ENCODE measurements at regions not wholly inside any gene's neighbourhood (a gene's known extent, or its start where the extent isn't known, plus 50 kb on each side); places are given as distances from the start of the nearest gene placed in this dataset.

DNA sequence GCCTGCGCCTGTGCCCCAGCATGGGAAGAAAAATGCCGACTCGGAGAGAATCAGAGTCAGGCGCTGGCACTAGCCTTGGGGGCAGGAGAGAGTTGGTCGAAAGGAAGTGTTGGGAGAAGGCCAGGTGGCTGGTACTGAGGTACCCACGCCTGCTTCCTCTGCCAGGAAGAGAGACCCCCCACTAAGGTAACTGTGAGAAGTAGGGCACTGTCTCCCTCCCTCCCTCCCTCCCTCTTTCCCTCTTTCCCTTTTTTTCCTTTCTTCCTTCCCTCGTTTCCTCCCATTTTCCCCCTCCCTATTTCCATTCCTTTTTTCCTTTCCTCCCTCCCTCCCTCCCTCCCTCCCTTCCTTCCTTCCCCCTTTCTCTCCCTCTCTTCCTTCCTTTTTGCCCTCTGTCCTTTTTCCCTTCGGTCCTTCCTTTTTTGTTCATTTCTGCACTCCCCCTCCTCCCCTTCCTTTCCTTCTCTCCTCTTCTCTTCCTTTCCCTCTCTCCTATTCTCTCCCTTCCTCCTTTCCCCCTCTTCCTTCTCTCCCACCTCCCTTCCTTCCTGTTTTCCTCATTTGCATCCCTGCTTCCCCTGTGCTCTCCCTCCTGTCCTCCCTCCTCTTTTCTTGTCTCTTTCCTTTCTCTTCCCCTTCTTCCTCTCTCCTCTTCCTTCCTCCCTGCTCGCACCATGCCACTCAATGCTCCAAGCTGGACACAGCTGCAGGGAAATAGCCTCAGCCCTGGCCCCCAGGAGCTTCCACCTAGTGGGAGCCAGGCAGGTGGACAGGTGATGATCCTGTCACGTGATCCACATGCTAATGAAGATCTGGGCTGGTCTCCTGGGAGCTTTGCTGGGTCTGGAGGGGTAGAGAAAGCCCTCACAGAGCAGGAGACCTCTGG lies 148.0 kb downstream of the DHX35 start:
- DNase-seq (ENCODE audit: extremely low read depth, low read depth, low spot score) = no peak

DNA sequence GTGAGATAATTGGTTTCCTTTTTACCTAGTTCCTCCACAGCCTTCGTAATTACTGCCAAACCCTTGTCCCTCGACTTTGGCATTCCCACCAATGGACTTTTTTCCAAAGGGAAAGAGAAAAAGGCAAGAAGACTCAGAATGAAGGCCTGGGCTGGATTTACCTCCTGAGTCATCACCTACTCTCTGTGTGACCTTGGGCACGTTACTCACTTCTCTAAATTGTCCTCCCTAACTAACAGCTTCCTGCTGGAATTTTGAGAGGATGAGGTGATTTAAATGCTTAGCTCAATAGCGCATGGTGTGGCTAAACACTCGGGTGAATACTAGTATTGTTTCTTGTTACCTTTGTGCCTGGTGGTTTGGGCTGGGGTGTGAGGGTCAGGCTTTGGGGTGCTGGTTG lies 146.6 kb downstream of the DHX35 start:
- peak; percentile 4 for DNase-seq (ENCODE audit: extremely low read depth, low read depth, low spot score)

DNA sequence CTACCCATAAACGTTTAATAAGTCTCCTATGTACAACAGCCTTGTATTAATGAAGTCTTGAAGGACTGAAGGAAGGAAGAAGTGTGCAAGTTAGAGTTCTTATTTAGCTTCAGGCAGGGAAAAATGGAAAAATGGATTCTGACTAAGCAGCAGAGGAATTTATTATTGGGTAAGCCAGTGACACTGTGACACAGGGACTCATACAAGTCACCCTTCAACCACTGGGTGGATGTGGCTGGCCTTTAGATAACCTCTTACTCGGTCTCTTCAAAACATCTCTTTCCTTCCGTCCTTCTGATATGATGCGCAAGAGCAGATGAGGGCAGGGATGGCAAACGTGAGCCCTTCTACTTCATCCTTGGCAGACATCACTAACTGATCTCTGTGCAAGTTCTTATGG lies 145.6 kb downstream of the DHX35 start:
- no peak for DNase-seq (ENCODE audit: extremely low read depth, low read depth, low spot score)

DNA sequence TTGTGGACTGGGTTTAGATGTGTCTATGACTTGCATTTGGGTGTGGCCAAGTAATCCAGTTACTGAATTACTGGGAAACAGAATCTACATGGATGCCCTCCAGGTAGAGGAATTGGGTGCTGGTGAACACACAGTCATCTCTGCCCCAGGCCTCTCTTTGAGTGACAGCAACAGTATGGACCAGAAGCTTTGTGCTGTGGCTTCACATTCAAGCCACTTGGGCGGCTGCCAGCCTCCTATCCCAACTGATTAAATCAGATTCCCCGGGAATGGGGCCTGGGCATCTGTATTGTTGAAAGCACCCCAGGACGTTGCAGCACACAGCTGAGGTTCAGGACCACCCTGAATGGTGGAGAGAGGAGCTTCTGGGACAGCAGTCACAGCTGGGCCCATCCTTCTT lies 144.6 kb downstream of the DHX35 start:
- DNase-seq (ENCODE audit: extremely low read depth, low read depth, low spot score) = no peak

DNA sequence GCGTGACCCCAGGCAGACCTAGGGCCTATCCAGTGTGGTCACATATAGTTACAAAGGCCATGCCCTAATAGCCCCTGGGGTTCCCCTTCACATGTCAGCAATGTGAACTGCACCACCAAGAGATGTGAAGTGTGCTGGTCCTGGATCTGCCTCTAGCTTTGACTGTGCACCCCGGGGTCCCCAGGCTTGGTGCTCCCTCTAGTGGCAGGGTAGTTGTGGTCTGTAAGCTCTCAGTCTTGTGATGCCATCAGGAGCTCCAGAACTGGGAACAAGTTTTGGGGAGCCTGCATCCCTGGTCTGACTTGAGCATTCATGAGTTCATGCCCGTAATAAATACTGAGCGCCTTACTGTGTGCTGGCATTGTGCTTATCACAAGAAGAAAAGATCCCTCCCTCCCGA lies 143.4 kb downstream of the DHX35 start:
- no peak for DNase-seq (ENCODE audit: extremely low read depth, low read depth, low spot score)

DNA sequence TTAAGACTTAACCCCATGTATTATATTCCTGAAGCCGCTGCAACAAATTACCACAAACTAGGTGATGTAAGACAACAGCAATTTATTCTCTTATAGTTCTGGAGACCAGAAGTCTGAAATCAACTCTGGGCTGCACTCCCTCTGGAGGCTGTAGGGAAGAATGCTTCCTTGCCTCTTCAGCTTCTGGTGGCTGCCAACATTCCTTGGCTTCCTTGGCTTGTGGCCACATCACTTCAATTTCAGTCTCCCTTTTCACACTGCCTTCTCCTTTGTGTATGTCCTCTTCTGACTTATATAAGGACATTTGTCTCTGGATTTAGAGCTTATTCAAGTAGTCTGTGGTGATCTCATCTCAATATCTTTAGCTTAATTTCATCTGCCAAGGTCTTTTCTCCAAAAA lies 141.6 kb downstream of the DHX35 start:
- DNase-seq (ENCODE audit: extremely low read depth, low read depth, low spot score) = no peak

DNA sequence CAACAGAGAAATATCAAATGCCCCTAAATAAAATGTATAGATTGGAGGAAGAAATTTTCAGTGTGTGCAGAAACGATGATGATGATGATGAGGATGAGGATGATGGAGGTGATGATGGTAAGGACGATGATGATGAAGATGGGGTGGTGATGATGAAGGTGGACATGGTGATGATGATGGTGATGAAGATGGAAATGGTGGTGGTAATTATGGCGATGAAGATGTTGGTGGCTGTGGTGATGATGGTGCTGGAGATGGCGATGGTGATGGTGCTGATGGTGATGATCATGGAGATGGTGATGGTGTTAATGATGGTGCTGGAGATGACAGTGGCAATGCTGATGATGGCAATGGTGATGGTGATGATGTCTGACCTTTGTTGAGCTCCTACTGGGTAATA lies 141.2 kb downstream of the DHX35 start:
- DNase-seq (ENCODE audit: extremely low read depth, low read depth, low spot score) = no peak

DNA sequence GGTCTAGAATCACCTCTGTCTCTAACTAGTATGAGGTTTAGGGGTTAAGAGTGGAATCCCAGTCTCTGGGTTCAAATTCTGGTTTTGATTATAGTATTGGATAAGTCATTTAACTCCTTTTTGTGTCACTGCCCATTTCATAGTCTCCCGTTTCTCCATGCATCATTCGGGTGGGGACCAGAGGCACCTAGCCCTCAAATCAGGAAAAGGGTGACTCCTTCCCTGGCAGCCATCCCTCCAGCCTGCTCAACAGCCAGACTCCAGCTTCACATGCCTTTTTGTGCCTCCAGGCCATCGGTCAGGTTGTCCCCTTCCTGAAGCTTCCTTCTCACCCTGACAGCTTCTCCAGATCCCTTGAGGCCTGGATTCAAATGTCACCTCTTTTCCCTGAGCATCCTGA lies 139.8 kb downstream of the DHX35 start:
- no peak for DNase-seq (ENCODE audit: extremely low read depth, low read depth, low spot score)

DNA sequence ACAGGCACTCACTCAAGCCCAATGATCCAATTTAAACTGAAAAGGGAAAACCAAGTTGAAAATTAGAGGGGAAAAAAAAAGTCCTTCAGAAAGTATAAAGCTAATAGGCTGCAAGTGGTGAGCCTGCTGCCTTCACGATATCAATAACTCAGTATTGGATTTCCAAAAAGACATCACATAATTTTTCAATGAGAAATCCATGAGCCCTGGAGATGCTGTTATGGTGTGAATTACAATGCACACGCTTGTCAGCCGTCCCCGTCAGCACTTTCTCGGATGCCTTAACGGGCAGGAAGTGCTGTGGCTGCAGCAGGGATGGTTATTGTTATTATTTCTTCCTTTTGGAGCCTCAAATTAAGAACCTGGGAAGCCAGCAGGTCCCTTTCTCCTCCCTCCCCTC lies 138.5 kb downstream of the DHX35 start:
- no peak for DNase-seq (ENCODE audit: extremely low read depth, low read depth, low spot score)

DNA sequence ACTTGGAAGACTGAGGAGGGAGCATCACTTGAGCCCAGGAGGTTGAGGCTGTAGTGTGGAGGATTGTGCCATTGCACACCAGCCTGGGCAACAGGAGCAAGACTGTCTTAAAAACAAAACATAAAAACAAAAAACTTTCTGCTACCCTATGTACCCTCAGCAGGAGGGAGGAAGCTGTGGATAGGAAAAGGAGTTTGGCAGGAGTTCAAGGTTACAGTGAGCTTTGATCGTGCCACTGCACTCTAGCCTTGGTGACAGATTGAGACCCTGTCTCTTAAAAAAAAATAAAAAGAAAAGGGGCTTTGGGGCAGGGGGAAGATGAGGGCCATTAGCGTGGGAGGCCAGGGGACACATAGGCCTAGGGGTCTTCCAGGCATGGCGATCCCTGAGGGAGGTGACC lies 135.7 kb downstream of the DHX35 start:
- DNase-seq (ENCODE audit: extremely low read depth, low read depth, low spot score) = no peak

DNA sequence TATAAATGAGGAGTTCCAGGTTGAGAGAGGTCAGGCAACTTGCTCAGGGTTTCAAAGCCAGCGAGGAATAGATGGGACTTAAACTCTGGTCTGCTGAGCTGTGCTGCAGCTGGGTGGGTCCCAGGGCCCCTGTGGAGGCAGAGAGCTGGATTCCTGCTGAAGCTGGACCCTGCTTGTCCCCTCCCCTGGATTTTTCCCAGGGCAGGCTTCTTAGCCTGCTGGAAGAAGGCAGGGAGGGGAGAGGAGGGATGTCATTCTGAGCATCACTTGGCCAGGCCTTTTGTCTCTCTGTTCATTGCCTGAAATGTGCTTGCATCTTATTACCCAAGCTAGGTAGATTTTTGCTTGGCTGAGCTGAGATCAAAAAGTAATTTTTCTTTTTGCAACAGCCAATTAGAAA lies 133.7 kb downstream of the DHX35 start:
- DNase-seq (ENCODE audit: extremely low read depth, low read depth, low spot score) = no peak

DNA sequence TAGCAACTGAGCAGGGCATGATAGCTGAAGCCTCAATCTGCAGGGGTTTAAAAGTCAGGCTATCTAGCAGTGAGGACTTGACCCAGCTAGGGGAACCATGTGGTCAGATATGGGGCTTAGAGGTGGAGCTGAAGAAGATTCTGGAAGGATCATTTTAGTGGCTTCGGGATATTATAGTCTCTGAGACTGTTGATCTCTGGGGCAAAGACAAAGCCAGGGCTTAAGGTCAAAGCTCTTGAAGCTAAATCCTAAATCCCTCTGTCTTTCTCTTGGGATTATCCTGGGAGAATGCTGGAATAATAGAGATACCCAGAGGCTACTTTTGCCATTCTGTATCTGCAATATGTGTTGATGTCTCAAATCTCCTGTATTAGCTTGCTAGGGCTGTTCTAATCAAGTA lies 132.2 kb downstream of the DHX35 start:
- DNase-seq (ENCODE audit: extremely low read depth, low read depth, low spot score) = no peak

DNA sequence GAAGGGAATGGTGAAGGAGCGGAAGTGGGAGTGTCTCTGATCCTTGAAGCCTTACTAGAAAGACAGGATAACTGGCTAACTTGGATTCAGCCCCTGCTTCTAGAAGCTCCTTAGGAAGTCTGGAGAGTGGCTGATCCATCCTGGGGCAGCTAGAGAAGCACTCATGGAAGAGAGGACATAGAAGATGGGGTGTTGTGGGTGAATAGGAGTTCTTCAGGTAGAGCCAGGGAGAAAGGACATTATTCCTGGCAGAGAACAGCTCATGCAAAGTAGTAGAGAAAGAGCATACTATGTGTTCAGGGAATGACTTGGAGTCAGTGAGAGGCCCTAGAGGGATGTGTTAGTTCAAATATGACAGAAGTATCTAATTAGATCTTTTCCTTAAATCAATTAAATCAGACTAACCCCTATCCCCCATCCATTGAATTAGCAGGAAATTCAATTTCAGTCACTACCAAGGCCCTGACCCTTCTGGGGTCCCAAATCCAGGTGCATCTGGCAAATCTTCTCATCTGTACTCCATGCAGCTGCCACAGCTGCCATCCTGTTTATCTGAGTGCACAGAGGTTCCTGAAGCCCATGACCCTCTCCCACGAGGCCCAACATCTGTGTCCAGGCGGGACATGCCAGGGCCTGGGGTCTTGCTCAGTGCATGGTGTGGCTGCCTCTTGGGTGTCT lies 130.7 kb downstream of the DHX35 start:
- no peak for DNase-seq (ENCODE audit: extremely low read depth, low read depth, low spot score)

DNA sequence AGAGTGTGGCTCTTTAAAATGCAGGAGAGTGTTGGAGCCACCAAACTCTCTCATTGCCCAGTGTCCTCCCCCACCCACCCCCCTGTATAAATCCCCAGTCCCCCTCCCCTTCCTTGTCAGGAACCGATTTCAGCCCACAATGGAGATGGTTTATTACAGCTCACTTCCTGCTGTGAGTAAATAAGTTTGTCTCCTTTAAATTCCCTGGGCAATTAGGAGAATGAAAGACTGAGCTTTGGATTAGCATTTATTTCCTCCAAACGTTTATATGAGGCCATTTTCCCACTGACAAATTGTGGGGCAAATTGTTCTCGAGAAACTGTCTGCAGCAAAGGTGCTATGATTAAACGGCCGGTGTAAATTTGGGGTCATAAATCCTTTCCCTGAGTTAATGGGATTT lies 128.8 kb downstream of the DHX35 start:
- no peak for DNase-seq (ENCODE audit: extremely low read depth, low read depth, low spot score)

DNA sequence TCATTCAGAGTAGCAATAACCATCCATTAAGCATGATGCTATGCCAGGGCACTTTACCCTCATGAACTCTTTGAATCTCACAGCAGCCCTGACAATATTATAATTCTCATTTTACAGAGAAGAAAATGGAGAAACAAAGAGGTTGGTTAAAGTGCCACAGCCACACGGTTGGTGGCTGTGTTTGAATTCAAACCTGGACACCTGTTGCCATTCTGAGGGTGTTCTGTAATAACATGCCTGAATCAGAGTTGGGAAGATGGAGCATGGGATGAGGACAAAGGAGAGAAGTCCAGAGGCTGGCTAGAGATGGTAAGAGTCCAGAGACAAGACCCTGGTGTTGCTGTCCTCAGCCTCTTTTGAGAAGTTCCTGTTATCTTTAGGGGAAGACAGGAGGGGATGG lies 127.7 kb downstream of the DHX35 start:
- no peak for DNase-seq (ENCODE audit: extremely low read depth, low read depth, low spot score)
